HepG2 (cell line): ENCODE measurements at regions not wholly inside any gene's neighbourhood (a gene's known extent, or its start where the extent isn't known, plus 50 kb on each side); places are given as distances from the start of the nearest gene placed in this dataset.

Experiments used
- ATF5 ChIP-seq: sonication (generic); formaldehyde crosslinking; IDR thresholded peaks from 2 replicates; pipeline ENCODE4 v1.4.0; 2020; ENCODE audit warnings: mild to moderate bottlenecking, low read depth, missing genetic modification reagents
- ATF7 ChIP-seq, 2 experiments: fragments of 450-650 bp in 1 of 2; sonication (generic) in 1 of 2; formaldehyde crosslinking in 1 of 2; IDR thresholded peaks; 2 replicates each; pipeline versions ENCODE4 v1.4.0 to v1.6.1; 2016 to 2020; ENCODE audit warnings: antibody characterized with exemption in 1 of 2, mild to moderate bottlenecking in 1 of 2, missing genetic modification reagents in 1 of 2
- ERF ChIP-seq: IDR thresholded peaks from 2 replicates; pipeline ENCODE4 v1.6.1; 2018; ENCODE audit warnings: missing biosample characterization, missing genetic modification reagents
- FOXA3 ChIP-seq: IDR thresholded peaks from 2 replicates; pipeline ENCODE4 v1.6.1; 2016; ENCODE audit warnings: missing genetic modification reagents, missing compliant biosample characterization
- FUBP1 ChIP-seq: sonication (generic); formaldehyde crosslinking; IDR thresholded peaks from 2 replicates; pipeline ENCODE4 v1.5.1; 2020; ENCODE audit warnings: missing genetic modification reagents, mild to moderate bottlenecking, borderline replicate concordance
- NCOA1 ChIP-seq: sonication (generic); formaldehyde crosslinking; IDR thresholded peaks from 2 replicates; pipeline ENCODE4 v1.9.0; 2021; ENCODE audit warnings: missing genetic modification reagents
- PLRG1 ChIP-seq: fragments of 450-650 bp; conservative IDR thresholded peaks from 2 replicates; pipeline ENCODE4 v1.6.1; 2016
- SALL1 ChIP-seq: sonication (generic); formaldehyde crosslinking; IDR thresholded peaks from 2 replicates; pipeline ENCODE4 v1.8.0; 2022; ENCODE audit warnings: mild to moderate bottlenecking, missing genetic modification reagents
- ZFX ChIP-seq: sonication (generic); formaldehyde crosslinking; IDR thresholded peaks from 2 replicates; pipeline ENCODE4 v1.4.0; 2020; ENCODE audit warnings: mild to moderate bottlenecking, low read depth, missing genetic modification reagents, moderate library complexity
- ZMYM3 ChIP-seq: sonication (generic); formaldehyde crosslinking; IDR thresholded peaks from 2 replicates; pipeline ENCODE4 v1.5.1; 2020; ENCODE audit warnings: mild to moderate bottlenecking, missing genetic modification reagents
- ZNF18 ChIP-seq: sonication (generic); formaldehyde crosslinking; IDR thresholded peaks from 2 replicates; pipeline ENCODE4 v1.8.0; 2022; ENCODE audit warnings: mild to moderate bottlenecking, missing genetic modification reagents; ENCODE audit not compliant: insufficient replicate concordance
- ZNF609 ChIP-seq: sonication (generic); formaldehyde crosslinking; IDR thresholded peaks from 2 replicates; pipeline ENCODE4 v1.4.0; 2020; ENCODE audit warnings: mild to moderate bottlenecking, missing genetic modification reagents, borderline replicate concordance
- ZNF691 ChIP-seq: sonication (generic); formaldehyde crosslinking; IDR thresholded peaks from 2 replicates; pipeline ENCODE4 v1.4.0; 2020; ENCODE audit warnings: missing genetic modification reagents, low read depth, mild to moderate bottlenecking, borderline replicate concordance
- ZNF891 ChIP-seq: sonication (generic); formaldehyde crosslinking; IDR thresholded peaks from 2 replicates; pipeline ENCODE4 v1.5.0; 2020; ENCODE audit warnings: mild to moderate bottlenecking, missing genetic modification reagents
- ZUFSP ChIP-seq: sonication (generic); formaldehyde crosslinking; IDR thresholded peaks from 2 replicates; pipeline ENCODE4 v1.9.0; 2021; ENCODE audit warnings: missing genetic modification reagents, mild to moderate bottlenecking, borderline replicate concordance

GRCh38 chr14:100668352-100668751, 58.3 kb upstream of the DLK1 start (continued):
- TF ChIP-seq ZNF691 (0 out of 2 replicates have a peak, but pooled peaks have one; percentile 85), FOXA3 (CRISPR knock-in tag) (peak; percentile 50), NCOA1 (CRISPR knock-in tag) (no peak), ZMYM3 (CRISPR knock-in tag) (peak; percentile 34; the same call in 1 of the 2 replicates), PLRG1 (no peak), ZNF18 (CRISPR knock-in tag) (peak; percentile 63), ZNF609 (CRISPR knock-in tag) (0 out of 2 replicates have a peak, but pooled peaks have one; percentile 35), ATF7 (IDR thresholded peaks at IDR 0.05) (no peak), ATF7 (CRISPR knock-in tag; IDR thresholded peaks at IDR 0.05) (peak; percentile 37; the same call in 1 of the 2 replicates), ZFX (CRISPR knock-in tag) (peak; percentile 44; the same call in 1 of the 2 replicates), SALL1 (CRISPR knock-in tag) (peak; percentile 45; the same call in 1 of the 2 replicates), ZNF891 (CRISPR knock-in tag) (0 out of 2 replicates have a peak, but pooled peaks have one; percentile 26), ZUFSP (CRISPR knock-in tag) (no peak), FUBP1 (CRISPR knock-in tag) (0 out of 2 replicates have a peak, but pooled peaks have one; percentile 71), ERF (0 out of 2 replicates have a peak, but pooled peaks have one; percentile 38), ATF5 (CRISPR knock-in tag) (0 out of 2 replicates have a peak, but pooled peaks have one; percentile 55)
